SK-N-SH (cell line): ENCODE measurements at regions not wholly inside any gene's neighbourhood (a gene's known extent, or its start where the extent isn't known, plus 50 kb on each side); places are given as distances from the start of the nearest gene placed in this dataset.

Experiments used
- CTCF ChIA-PET: fragments of 300-600, 350-600 bp; formaldehyde crosslinking; extraction: SDS; loops from one replicate; lab custom pipeline; 2021; lab: Yijun Ruan, JAX
- POLR2A ChIA-PET: fragments of 350-600 bp; sonication (Branson Sonifier 250); formaldehyde crosslinking; extraction: SDS; loops from one replicate; lab custom pipeline; 2020; ENCODE audit warnings: antibody characterized with exemption, inconsistent platforms; lab: Yijun Ruan, JAX
- DNase-seq: peaks from one replicate; pipeline ENCODE4 v3.0.0; 2012
- H2AFZ ChIP-seq: fragments of 200-600 bp; sonication (generic); 2 replicates; pipeline ENCODE4 v1.8.1; 2016; ENCODE audit warnings: antibody characterized with exemption, mild to moderate bottlenecking, low read depth
- H3F3A ChIP-seq: fragments of 200-600 bp; sonication (generic); replicated peaks from 2 replicates; pipeline ENCODE3; 2016; ENCODE audit warnings: antibody characterized with exemption, mild to moderate bottlenecking; ENCODE audit not compliant: insufficient read depth
- H3K27ac ChIP-seq, 2 experiments: fragments of 200-500 bp in 1 of 2; fragments of 200-600 bp in 1 of 2; sonication (Bioruptor generic) in 1 of 2; sonication (generic), shearing (Covaris generic) in 1 of 2; 2 replicates each; pipeline versions ENCODE4 v1.5.1 to v1.6.1; 2014 to 2016; ENCODE audit warnings: low read depth in 2 of 2, inconsistent platforms in 1 of 2, low read length in 1 of 2, mild to moderate bottlenecking in 1 of 2, mixed read lengths in 1 of 2
- H3K27me3 ChIP-seq: fragments of 200-600 bp; sonication (generic), shearing (Covaris generic); 2 replicates; pipeline ENCODE4 v1.6.1; 2016; ENCODE audit warnings: mixed run types; ENCODE audit not compliant: insufficient read depth
- H3K36me3 ChIP-seq, 2 experiments: fragments of 200-500 bp in 1 of 2; fragments of 200-600 bp in 1 of 2; sonication (Bioruptor generic) in 1 of 2; sonication (generic) in 1 of 2; replicated peaks in 1 of 2; 2 replicates each; pipeline versions ENCODE3 to v1.5.1; 2014 to 2016; ENCODE audit warnings: low read length in 1 of 2, mild to moderate bottlenecking in 1 of 2; ENCODE audit not compliant: insufficient read depth in 2 of 2, control insufficient read depth in 1 of 2
- H3K4me1 ChIP-seq, 2 experiments: fragments of 200-500 bp in 1 of 2; fragments of 200-600 bp in 1 of 2; sonication (Bioruptor generic) in 1 of 2; sonication (generic), shearing (Covaris generic) in 1 of 2; 2 replicates each; pipeline versions ENCODE4 v1.5.1 to v1.6.1; 2014 to 2016; ENCODE audit warnings: low read depth in 1 of 2, low read length in 1 of 2, mixed run types in 1 of 2; ENCODE audit not compliant: insufficient read depth in 2 of 2, control insufficient read depth in 1 of 2
- H3K4me2 ChIP-seq: fragments of 200-600 bp; sonication (generic), shearing (Covaris generic); 2 replicates; pipeline ENCODE4 v1.6.1; 2017; ENCODE audit warnings: mixed run types
- H3K4me3 ChIP-seq, 2 experiments: fragments of 200-500 bp in 1 of 2; fragments of 200-600 bp in 1 of 2; sonication (Bioruptor generic) in 1 of 2; sonication (generic), shearing (Covaris generic) in 1 of 2; 2 replicates each; pipeline versions ENCODE4 v1.5.1 to v1.8.1; 2014 to 2016; ENCODE audit warnings: low read depth in 2 of 2, inconsistent platforms in 1 of 2, low read length in 1 of 2, mild to moderate bottlenecking in 1 of 2, mixed read lengths in 1 of 2, moderate library complexity in 1 of 2
- H3K79me2 ChIP-seq: fragments of 200-600 bp; sonication (generic); 2 replicates; pipeline ENCODE4 v1.8.1; 2017; ENCODE audit warnings: mild to moderate bottlenecking; ENCODE audit not compliant: insufficient read depth
- H3K9ac ChIP-seq: fragments of 200-600 bp; sonication (generic); 2 replicates; pipeline ENCODE4 v1.6.1; 2017; ENCODE audit warnings: mixed run types
- H3K9me2 ChIP-seq: fragments of 200-600 bp; sonication (generic); 2 replicates; pipeline ENCODE4 v1.6.1; 2017; ENCODE audit warnings: mixed run types
- H3K9me3 ChIP-seq: fragments of 200-600 bp; sonication (generic); 2 replicates; pipeline ENCODE4 v1.6.1; 2017; ENCODE audit warnings: mixed run types, mild to moderate bottlenecking, moderate library complexity
- H4K20me1 ChIP-seq: fragments of 200-600 bp; sonication (generic); 2 replicates; pipeline ENCODE4 v1.6.1; 2017; ENCODE audit warnings: mild to moderate bottlenecking, mixed run types; ENCODE audit not compliant: insufficient read depth
- EP300 ChIP-seq, 2 experiments: IDR thresholded peaks; 2 replicates each; pipeline versions ENCODE4 v1.4.0 to v1.6.1; 2012; ENCODE audit warnings: borderline replicate concordance in 1 of 2, low read depth in 1 of 2, low read length in 1 of 2
- EZH2phosphoT487 ChIP-seq: fragments of 200-600 bp; sonication (generic); IDR thresholded peaks from 2 replicates; pipeline ENCODE4 v1.6.1; 2017; ENCODE audit warnings: low read depth, mixed run types, mild to moderate bottlenecking, antibody characterized with exemption, moderate library complexity, borderline replicate concordance
- FOSL2 ChIP-seq: IDR thresholded peaks from 2 replicates; pipeline ENCODE4 v1.4.0; 2012; ENCODE audit warnings: low read depth, mild to moderate bottlenecking, moderate library complexity, borderline replicate concordance
- MXI1 ChIP-seq: IDR thresholded peaks from 2 replicates; pipeline ENCODE4 v1.6.1; 2012; ENCODE audit warnings: mild to moderate bottlenecking, low read depth, low read length, improper control_type of control experiment
- NFIC ChIP-seq: IDR thresholded peaks from 2 replicates; pipeline ENCODE4 v1.4.0; 2012; ENCODE audit warnings: borderline replicate concordance
- PBX3 ChIP-seq: IDR thresholded peaks from 2 replicates; pipeline ENCODE4; 2012
- RAD21 ChIP-seq: IDR thresholded peaks from 2 replicates; pipeline ENCODE4 v1.6.1; 2012; ENCODE audit warnings: mild to moderate bottlenecking, low read length
- RCOR1 ChIP-seq: fragments of 150-350 bp; IDR thresholded peaks from 2 replicates; pipeline ENCODE4 v1.6.1; 2017; ENCODE audit warnings: antibody characterized with exemption, low read length
- SMC3 ChIP-seq: IDR thresholded peaks from 2 replicates; pipeline ENCODE4 v1.6.1; 2012; ENCODE audit warnings: low read depth, low read length, improper control_type of control experiment
- USF2 ChIP-seq: fragments of 150-350 bp; IDR thresholded peaks from 2 replicates; pipeline ENCODE4 v1.6.1; 2017; ENCODE audit warnings: antibody characterized with exemption, low read length, low read depth, borderline replicate concordance
- WGBS: methylation state at CpG from one replicate; pipeline ENCODE4 v1.1.6; 2017; ENCODE audit warnings: low lambda C conversion rate; 5-methylcytosine and 5-hydroxymethylcytosine counted together
- TF ChIP-seq, protein P1 (sequence below): IDR thresholded peaks from 2 replicates; pipeline ENCODE4 v1.6.1; 2012; ENCODE audit warnings: mild to moderate bottlenecking, low read depth, low read length, moderate library complexity
- TF ChIP-seq, protein P2 (sequence below): fragments of 200-600 bp; sonication (generic); IDR thresholded peaks from 2 replicates; pipeline ENCODE4 v1.6.1; 2017; ENCODE audit warnings: antibody characterized with exemption, mild to moderate bottlenecking, moderate library complexity

DNA sequence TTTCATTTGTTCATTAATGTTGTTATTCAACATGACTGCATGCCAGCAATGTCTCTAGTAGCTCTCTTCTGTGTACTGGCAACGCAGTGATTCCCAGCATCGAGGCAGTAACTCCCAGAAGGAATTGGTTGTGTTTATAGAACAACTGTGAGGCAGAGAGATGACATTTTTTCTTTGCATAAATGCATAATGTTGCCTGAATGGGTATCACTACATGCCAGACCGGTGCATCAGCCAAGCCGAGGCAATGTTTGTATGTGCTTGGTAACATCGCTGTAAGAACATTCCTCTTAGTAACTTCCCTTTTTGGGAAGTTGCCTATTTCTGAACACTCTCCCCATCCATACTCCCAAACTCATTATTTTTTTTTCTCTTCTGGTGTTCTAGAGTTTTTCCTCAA is 182.9 kb downstream of the HTR7 start:
- no peak for DNase-seq
- 2% methylated on average over 5 of the region's 5 CpGs for whole genome bisulfite sequencing

DNA sequence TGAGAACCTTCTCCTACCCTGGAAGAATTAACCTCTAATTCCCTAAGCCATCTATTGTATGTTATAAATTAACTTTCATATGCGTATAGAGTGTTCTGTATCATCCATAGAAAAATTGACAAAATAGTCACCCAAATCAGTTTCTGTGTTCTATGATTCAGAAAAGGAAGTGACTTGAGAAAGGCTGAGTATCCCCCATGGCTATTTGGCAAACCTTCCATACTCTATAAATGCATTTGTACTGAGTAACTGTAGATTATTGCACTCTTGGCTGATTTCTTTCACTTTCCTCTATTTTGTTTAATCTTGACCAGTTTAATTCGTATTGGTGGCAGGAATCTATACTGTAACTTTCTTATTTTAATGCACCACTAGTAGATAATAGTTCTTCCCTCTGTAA is 182.2 kb downstream of the HTR7 start:
- Histone ChIP-seq H3F3A (peaks cover 7% of the 10 kb centered on the region), H3K9me2 (no peaks in the 10 kb centered on the region), H3K4me1 (no peaks in the 10 kb centered on the region), H3K79me2 (no peaks in the 10 kb centered on the region), H3K9ac (no peak overlapping the region), H4K20me1 (no peaks in the 10 kb centered on the region), H3K4me3 (no peak overlapping the region), H3K4me2 (peak overlapping the region; percentile 56; the same call in 1 of the 2 replicates), H2AFZ (no peak overlapping the region), H3K27me3 (no peaks in the 10 kb centered on the region; the same call in 1 of the 2 replicates), H3K36me3 (no peaks in the 10 kb centered on the region), H3K9me3 (no peaks in the 10 kb centered on the region), H3K27ac (no peak overlapping the region)
- 2% methylated on average over 2 of the region's 2 CpGs for WGBS
- CTCF ChIA-PET = interaction anchor here (1.1 kb wide), 1 partner anchor 9 kb away, joined by 3 read pairs; no protein-coding TSS in a partner anchor
- DNase-seq = no peak
- POLR2A ChIA-PET = no interaction called here
- TF ChIP-seq, protein P1, sequence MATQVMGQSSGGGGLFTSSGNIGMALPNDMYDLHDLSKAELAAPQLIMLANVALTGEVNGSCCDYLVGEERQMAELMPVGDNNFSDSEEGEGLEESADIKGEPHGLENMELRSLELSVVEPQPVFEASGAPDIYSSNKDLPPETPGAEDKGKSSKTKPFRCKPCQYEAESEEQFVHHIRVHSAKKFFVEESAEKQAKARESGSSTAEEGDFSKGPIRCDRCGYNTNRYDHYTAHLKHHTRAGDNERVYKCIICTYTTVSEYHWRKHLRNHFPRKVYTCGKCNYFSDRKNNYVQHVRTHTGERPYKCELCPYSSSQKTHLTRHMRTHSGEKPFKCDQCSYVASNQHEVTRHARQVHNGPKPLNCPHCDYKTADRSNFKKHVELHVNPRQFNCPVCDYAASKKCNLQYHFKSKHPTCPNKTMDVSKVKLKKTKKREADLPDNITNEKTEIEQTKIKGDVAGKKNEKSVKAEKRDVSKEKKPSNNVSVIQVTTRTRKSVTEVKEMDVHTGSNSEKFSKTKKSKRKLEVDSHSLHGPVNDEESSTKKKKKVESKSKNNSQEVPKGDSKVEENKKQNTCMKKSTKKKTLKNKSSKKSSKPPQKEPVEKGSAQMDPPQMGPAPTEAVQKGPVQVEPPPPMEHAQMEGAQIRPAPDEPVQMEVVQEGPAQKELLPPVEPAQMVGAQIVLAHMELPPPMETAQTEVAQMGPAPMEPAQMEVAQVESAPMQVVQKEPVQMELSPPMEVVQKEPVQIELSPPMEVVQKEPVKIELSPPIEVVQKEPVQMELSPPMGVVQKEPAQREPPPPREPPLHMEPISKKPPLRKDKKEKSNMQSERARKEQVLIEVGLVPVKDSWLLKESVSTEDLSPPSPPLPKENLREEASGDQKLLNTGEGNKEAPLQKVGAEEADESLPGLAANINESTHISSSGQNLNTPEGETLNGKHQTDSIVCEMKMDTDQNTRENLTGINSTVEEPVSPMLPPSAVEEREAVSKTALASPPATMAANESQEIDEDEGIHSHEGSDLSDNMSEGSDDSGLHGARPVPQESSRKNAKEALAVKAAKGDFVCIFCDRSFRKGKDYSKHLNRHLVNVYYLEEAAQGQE = no peak
- TF ChIP-seq EP300 (IDR thresholded peaks at IDR 0.05; ENCODE audit: borderline replicate concordance in 1 of 2, low read depth in 1 of 2, low read length in 1 of 2) = no peak
- TF ChIP-seq USF2 = no peak
- TF ChIP-seq RCOR1 = no peak
- no peak for TF ChIP-seq PBX3

More for the DNA sequence above, 182.9 kb downstream of the HTR7 start:
- ChIA-PET POLR2A (no interaction called here), CTCF (no interaction called here)
- H3F3A ChIP-seq = peaks cover 7% of the 10 kb centered on the region
- H3K9ac ChIP-seq = no peak overlapping the region
- H4K20me1 ChIP-seq = no peaks in the 10 kb centered on the region
- H3K4me3 ChIP-seq = no peak overlapping the region
- peak overlapping the region; percentile 27; the same call in 1 of the 2 replicates for H2AFZ ChIP-seq
- TF ChIP-seq EZH2phosphoT487 (no peak), FOSL2 (no peak), USF2 (no peak), PBX3 (no peak), RAD21 (no peak), SMC3 (no peak), MXI1 (no peak), NFIC (no peak)
- TF ChIP-seq, protein P2, sequence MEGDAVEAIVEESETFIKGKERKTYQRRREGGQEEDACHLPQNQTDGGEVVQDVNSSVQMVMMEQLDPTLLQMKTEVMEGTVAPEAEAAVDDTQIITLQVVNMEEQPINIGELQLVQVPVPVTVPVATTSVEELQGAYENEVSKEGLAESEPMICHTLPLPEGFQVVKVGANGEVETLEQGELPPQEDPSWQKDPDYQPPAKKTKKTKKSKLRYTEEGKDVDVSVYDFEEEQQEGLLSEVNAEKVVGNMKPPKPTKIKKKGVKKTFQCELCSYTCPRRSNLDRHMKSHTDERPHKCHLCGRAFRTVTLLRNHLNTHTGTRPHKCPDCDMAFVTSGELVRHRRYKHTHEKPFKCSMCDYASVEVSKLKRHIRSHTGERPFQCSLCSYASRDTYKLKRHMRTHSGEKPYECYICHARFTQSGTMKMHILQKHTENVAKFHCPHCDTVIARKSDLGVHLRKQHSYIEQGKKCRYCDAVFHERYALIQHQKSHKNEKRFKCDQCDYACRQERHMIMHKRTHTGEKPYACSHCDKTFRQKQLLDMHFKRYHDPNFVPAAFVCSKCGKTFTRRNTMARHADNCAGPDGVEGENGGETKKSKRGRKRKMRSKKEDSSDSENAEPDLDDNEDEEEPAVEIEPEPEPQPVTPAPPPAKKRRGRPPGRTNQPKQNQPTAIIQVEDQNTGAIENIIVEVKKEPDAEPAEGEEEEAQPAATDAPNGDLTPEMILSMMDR = no peak
- H3K36me3 ChIP-seq = no peaks in the 10 kb centered on the region
- peak overlapping the region; percentile 56 for H3K4me2 ChIP-seq
- H3K27me3 ChIP-seq = no peaks in the 10 kb centered on the region; the same call in 1 of the 2 replicates
- H3K79me2 ChIP-seq = no peaks in the 10 kb centered on the region
- no peaks in the 10 kb centered on the region for H3K9me3 ChIP-seq
- H3K4me1 ChIP-seq = no peaks in the 10 kb centered on the region
- no peaks in the 10 kb centered on the region for H3K9me2 ChIP-seq
- H3K27ac ChIP-seq = no peak overlapping the region
